NCI-H226 (cell line): ENCODE measurements at regions not wholly inside any gene's neighbourhood (a gene's known extent, or its start where the extent isn't known, plus 50 kb on each side); places are given as distances from the start of the nearest gene placed in this dataset.

Experiments
- DNase-seq: peaks from one replicate; pipeline ENCODE4 v3.0.0-alpha.2; 2015

DNA sequence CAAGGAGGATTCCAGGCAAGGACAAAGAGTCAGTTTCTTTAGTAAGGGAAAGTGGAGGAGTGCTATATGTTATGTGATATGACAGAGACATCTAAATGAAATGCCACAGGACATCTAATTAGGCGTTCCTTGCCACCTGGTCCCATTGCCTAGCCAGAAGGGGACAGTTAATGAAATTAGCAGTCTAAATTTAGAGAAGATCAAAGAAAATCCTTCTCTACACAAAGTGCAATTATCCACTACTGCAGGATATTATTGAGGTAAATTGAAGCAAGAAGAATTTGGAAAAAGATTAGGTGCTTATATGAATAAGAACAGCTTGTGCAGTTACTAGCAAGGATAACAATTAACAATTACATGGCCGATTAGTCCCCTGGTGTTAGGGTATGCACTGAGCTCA lies 495.3 kb upstream of the NMUR2 start:
- DNase-seq: no peak

GRCh38 chr5:152901754-152902153 lies 496.7 kb upstream of the NMUR2 start:
- no peak for DNase-seq

DNA sequence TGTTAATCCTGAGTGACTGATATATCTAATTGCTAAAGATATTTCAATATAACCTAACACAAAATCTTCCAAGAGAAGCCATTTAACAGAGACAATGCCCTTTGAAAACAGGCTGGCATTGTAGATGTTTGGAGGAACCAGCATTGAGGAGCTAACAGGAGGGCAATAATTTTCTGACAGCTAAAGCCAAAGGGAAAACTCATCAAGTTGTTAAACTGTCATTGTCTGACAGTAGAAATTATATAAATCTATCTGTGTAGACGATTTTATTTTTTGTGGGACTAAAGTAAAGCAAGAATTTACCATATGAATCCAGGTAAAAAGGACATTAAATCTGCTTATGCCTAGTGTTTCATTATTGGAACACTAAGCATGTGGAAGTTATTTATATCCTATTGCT lies 500.2 kb upstream of the NMUR2 start:
- no peak for DNase-seq

- DNase-seq: no peak
Measured at GRCh38 chr5:152907488-152908245, 502.6 kb upstream of the NMUR2 start.

- no peak for DNase-seq
Measured at GRCh38 chr5:152912924-152913323, 507.8 kb upstream of the NMUR2 start.

GRCh38 chr5:152932621-152933020 lies 527.5 kb upstream of the NMUR2 start:
- no peak for DNase-seq

DNA sequence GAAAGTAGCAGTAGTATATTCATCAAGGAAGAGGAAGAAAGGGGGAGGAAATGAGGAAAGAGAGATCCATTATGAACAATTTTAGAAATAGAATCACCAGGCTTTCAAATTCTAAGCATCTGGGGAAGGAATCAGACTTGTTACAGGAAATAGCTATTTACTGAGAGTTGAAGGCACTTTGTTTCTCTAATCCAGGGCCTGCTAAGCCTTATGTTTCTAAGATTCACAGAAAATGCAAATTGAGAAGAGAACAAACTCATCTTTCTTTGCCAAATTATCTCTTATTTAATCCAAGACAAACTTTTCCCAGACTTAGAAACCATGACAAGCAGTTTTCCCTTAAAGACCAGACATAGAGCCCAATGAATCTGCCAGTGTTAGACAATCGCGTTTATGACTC lies 528.0 kb upstream of the NMUR2 start:
- DNase-seq: no peak

DNA sequence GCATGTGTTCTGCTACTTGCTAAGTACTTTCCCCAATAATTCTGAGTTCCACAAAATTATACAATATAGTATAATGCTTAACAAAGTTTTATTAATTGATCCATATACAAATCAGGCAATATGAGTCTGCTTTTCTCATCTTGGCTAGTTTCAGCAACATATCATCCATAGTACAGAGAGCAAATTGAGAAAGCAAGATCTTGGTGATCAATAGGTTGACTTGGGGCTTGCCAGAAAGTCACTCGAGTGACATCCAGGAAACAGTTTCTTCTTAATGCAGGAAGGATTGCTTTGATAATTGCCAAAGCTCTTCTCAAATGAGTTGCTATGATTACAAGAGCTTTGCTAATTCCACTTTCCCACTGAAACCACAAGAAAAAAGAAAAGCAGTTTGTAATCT lies 533.6 kb upstream of the NMUR2 start:
- DNase-seq: no peak

GRCh38 chr5:152942633-152943336 lies 537.7 kb upstream of the NMUR2 start:
- DNase-seq: no peak

GRCh38 chr5:152953788-152954483 lies 536.5 kb upstream of the GRIA1 start:
- DNase-seq: no peak

GRCh38 chr5:152956943-152957613 lies 533.4 kb upstream of the GRIA1 start:
- DNase-seq: no peak

DNA sequence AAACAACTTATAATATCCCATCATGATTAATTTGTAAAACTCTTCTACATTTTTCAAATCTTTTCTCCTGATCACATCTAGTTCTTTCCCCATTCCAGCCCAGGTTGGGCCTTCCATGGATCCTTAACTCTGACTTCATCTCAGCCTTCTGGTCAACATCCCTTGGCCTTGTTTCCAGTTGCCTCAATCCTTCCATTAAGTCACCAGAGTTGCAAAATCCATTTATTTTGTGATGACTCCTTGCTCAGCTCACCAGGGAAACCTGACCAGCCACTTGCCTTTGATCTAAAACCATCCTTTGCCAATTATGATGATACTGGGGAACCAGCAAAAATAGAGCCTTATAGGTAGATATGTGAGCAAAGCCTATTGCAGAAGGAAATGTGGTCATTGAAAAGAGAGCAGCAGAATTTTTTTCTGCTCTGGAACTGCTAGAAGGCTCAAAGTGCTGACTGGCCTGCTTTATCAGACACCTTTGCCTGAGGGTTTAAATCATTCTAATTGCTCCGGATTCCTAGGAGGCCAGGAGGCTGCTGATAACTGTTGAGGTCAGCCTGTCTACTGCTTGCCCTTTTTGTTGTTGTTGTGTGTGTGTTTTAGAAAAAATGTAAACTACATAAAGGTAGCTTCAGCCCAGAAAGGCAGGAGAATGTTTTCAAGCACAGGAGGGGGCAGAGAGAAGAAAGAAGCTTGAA lies 512.2 kb upstream of the GRIA1 start:
- DNase-seq: no peak

- no peak for DNase-seq
Measured at GRCh38 chr5:152987131-152987530, 503.3 kb upstream of the GRIA1 start.

DNA sequence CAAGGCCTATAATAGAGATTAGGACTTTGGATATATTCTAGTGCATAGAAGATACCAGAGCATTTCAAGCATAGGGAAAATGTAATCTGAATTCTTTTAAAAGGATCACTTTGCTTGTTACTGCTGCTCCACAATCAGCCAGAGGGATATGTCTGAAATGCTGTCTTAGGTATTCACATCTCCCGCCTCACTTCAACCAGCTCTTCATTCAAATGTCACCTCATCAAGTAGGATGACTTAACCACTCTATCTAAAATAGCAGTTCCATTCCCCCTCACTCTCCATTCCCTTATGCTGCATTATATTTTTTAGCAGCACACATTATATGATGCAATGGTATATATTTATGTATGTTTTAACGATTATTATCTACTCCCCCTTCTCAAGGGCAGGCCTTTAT lies 500.3 kb upstream of the GRIA1 start:
- no peak for DNase-seq

- no peak for DNase-seq
Measured at GRCh38 chr5:152990649-152991048, 499.8 kb upstream of the GRIA1 start.

DNA sequence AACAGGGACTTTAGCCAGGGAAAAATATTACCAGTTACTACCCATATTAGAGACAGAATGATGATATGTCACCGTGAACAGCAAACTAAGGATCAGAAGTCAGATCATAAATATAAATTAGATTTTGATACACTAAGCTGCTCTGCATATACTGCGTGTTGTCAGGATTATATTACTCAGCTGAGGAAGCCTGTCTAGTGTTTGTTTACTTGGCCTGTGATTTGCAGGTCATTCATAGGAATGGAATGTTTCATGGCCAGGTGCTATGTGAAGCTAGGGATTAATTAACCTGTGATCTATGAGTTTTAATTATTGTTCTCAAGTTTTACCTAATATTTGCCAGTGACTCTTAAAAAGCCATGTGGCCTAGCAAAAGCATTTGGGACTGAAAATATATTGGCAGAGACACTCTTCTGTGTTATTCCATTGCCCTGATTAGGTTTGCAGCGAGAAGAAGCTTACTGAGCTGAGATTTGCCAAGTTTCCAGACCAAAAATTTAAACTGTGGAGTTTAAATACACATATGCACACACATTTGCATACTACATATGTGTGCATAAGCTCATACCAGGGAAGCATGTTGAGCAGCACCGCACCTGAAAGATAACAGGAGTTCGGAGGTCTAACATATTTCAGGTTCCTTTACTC lies 496.3 kb upstream of the GRIA1 start:
- no peak for DNase-seq

DNA sequence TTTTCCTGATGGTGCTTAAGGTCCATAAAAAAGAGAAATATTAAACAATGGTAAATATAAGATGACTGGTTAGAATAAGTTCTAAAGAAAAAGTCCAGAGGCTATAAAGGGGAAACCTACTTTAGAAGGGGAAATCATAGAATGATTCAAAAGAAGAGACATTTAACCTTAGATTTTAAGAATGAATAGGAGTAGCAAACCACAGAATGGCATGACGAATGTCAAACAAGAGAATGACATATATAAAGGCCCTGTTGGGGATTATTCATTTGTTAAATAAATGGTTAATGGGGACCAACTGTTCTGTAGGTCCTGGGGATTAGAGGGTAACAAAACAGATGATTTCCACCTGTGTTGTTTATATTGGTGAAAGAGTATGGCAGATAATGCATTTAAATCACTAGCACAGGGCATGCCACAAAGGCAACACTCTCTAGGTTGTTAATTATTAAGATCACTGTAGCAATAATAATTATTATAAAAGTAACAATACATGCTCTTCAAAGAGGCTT lies 495.2 kb upstream of the GRIA1 start:
- DNase-seq: no peak

GRCh38 chr5:153005711-153006110 lies 484.8 kb upstream of the GRIA1 start:
- DNase-seq: no peak

DNA sequence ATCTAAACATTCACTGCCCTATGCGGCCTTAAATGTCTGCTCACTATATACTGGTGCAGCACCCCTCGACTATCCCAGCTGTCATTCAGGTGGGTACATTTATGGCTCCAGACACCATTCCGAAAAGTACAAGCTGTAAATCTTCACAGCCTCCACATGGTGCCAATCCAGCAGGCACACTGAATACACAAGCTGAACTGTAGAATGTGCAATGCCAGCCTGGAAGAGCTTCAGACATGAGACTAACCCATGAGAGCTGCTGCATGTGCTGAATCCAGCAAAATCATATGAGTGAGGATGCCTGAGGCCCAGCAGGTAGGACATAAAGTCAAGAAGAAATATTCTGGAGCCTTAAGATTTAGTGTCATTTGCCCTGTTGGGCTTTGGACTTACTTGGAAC lies 483.8 kb upstream of the GRIA1 start:
- DNase-seq: no peak

- no peak for DNase-seq
Measured at GRCh38 chr5:153014194-153014593, 476.3 kb upstream of the GRIA1 start.

DNA sequence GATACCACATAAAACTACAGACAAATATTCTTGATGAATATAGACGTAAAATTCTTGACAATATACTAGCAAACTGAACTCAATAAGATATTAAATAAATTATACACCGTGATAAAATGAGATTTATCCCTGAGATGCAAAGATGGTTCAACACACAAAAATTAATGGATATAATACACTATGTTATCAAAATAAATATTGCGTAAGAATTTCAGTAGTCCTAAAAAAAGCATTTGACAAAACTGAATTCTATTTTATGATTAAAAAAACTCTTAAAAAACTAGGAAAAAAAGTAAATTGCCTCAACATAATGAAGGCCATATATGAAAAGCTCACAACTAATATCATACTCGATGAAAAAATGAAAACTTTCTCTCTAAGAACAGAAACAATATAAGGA lies 472.3 kb upstream of the GRIA1 start:
- DNase-seq: no peak
